SU-DHL-6 (cell line): ENCODE measurements at regions not wholly inside any gene's neighbourhood (a gene's known extent, or its start where the extent isn't known, plus 50 kb on each side); places are given as distances from the start of the nearest gene placed in this dataset.

Source experiments
- EZH2phosphoT487 ChIP-seq: fragments of 200-600 bp; sonication (generic), shearing (Covaris generic); conservative IDR thresholded peaks from 2 replicates; pipeline ENCODE4 v1.6.1; 2018; ENCODE audit warnings: mild to moderate bottlenecking, antibody characterized with exemption, low read length, moderate library complexity, mixed read lengths
- TF ChIP-seq, protein P1 (sequence below): fragments of 200-600 bp; sonication (generic); IDR thresholded peaks from one replicate; pipeline ENCODE4 v1.5.1; 2017; ENCODE audit warnings: antibody characterized with exemption, mild to moderate bottlenecking, low read length, moderate library complexity; ENCODE audit not compliant: insufficient read depth, poor library complexity, severe bottlenecking

DNA sequence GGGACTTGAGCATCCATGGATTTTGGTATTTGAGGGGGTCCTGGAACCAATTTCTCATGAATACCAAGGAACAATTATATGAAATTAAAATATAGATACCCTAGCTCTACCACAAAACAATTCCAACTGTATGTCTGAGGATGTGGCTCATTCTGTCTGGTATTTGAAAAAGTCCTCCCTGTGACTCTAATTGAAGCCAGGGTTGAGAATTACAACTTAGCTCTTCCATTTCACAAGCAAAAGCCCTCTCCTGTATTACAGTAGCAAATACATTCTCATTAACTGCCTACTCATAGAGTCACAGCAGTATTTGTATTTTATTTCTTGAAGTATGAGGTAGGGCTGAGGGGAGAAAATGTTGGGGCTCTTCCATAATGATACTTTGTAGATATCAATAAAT, 187.8 kb upstream of the OLFM3 start:
- TF ChIP-seq, protein P1, sequence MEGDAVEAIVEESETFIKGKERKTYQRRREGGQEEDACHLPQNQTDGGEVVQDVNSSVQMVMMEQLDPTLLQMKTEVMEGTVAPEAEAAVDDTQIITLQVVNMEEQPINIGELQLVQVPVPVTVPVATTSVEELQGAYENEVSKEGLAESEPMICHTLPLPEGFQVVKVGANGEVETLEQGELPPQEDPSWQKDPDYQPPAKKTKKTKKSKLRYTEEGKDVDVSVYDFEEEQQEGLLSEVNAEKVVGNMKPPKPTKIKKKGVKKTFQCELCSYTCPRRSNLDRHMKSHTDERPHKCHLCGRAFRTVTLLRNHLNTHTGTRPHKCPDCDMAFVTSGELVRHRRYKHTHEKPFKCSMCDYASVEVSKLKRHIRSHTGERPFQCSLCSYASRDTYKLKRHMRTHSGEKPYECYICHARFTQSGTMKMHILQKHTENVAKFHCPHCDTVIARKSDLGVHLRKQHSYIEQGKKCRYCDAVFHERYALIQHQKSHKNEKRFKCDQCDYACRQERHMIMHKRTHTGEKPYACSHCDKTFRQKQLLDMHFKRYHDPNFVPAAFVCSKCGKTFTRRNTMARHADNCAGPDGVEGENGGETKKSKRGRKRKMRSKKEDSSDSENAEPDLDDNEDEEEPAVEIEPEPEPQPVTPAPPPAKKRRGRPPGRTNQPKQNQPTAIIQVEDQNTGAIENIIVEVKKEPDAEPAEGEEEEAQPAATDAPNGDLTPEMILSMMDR = no peak
- no peak for TF ChIP-seq EZH2phosphoT487
